Right ventricle myocardium superior (tissue), 1 donor: ENCODE measurements at regions not wholly inside any gene's neighbourhood (a gene's known extent, or its start where the extent isn't known, plus 50 kb on each side); places are given as distances from the start of the nearest gene placed in this dataset.
"Not testable (repeated sequence)": the region's sequence is repeated elsewhere in the genome, so short reads cannot be mapped to it uniquely, and the experiment has no call there.

Experiments
- ATAC-seq: fragments of 200-7000 bp; cut with Tn5 transposase; one replicate; pipeline ENCODE4 v1.9.1; 2020; ENCODE audit warnings: mild to moderate bottlenecking; ENCODE audit not compliant: poor library complexity
- DNase-seq: peaks from one replicate; pipeline ENCODE4 v3.0.0-alpha.2; 2020
- intact Hi-C: fragments of 100-400 bp; cut with DNase I; formaldehyde crosslinking; loops from one replicate; pipeline ENCODE4 v1.11.2; 2022
- donor health status: DM: no; HTN: yes; CAD: no; lungs with severe emphysema.

DNA sequence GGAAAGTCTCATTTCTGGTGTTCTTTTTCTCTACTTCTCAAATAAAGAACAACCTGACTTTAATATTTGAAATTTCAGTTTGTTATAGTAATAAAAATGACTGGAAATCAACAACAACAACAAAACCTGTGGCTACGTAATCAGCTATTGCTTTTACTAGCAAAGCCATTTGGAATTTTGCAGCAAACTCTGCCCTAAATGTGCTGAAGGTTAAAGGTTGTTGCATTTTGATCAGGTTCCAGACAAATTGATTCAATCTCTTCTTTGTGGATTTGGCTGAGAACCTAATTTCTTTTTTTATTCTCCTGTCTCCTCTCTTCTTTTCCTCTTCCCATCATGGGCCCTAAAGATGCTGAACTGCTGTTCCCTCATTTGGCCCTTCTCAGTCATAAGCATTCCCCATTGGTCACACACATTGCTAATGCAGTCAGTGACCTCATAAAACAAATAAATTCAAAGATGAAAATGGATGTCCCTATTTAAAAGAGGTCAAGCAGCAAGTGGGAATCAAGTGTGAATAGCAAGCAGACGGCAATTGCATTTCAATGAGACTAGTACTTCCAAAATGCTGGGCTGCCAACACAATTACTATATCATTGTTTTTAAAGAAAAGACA is 795.1 kb upstream of the CDH8 start:
- no peak for DNase-seq
- ATAC-seq = no peak
- intact Hi-C loops = no loop called here

DNA sequence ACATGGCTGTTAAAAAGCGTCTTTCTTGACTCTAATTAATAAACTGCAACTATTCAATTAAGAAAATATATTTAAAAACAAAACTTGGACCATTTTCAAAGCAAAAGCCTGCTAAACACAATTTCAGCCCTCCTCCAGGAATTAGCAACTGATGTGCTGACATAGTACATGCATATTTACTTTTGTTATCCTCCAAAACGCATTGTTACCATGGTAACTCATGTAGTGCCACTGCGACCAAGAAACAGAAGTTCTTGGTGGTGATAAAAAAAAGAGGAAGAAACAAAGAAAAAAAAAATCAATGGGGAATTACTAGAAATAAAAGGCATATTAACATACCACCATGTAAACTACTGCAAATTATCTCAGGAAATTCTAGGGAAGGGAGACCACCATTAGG is 793.4 kb upstream of the CDH8 start:
- DNase-seq (no peak), ATAC-seq (no peak)
- intact Hi-C loops = no loop called here

DNA sequence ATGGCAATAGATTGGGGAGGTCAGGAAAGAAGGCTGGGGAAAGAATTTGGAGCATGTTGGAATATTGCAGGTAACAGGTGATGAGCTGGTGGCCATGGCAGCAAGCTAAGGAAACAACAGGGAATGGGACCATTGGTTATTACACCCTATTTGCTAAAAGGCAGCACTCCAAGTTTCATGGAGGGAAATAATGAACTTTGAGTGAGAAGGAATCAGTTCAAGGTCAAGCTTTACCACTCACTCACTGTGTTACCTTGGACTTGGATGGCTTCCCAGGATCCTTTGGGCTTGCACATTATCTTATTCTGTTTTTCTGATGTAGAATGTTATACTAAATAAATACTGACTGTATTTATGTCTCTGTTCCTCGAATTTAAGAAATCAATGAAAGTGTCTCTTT is 792.8 kb upstream of the CDH8 start:
- DNase-seq (no peak), ATAC-seq (no peak)

DNA sequence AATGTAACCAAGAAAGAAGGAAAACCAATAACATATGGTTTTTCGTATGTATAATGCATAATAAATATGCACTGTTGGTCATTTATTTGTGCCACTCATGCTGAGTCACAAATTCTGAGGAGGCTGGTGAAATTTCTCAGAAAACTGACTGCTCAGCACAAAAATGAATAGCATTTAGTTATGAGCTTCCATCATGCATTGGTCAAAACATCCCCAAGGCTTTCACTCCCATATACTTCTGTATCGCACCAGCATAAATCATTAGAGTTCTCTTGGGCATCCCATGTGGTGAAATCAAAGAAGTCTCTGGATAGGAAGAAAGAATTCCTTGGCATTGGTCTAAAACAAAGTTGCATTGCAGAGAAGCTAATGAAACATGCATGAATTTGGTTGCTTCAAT is 785.6 kb upstream of the CDH8 start:
- DNase-seq (no peak), ATAC-seq (no peak)
- intact Hi-C loops = no loop called here

More for the DNA sequence above, 792.8 kb upstream of the CDH8 start:
- intact Hi-C loops = no loop called here

DNA sequence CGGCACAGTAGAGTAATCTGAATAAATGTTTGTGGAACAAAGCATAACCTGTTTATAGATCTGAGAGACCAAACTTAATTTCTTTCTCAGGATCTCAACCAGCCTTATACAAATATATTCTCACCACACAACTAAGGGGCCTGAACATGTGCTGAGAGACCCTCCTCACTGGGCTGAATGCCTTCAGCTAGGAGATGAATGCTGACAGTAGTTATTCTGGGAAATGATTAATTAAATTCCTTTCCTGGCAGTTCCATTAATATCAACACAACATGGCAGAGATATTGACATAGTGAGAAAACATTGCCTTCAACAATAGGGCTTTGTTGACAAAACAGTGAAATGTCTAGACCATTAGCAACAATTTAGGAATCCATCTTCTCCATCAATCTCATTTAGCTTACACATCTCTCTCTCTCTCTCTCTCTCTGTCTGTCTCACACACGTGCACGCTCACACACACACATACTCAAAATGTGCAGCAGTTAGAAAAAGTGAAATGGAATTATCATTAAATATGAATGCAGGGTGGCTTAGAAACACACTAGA is 780.8 kb upstream of the CDH8 start:
- ATAC-seq (no peak), DNase-seq (no peak)
- intact Hi-C loops = no loop called here

DNA sequence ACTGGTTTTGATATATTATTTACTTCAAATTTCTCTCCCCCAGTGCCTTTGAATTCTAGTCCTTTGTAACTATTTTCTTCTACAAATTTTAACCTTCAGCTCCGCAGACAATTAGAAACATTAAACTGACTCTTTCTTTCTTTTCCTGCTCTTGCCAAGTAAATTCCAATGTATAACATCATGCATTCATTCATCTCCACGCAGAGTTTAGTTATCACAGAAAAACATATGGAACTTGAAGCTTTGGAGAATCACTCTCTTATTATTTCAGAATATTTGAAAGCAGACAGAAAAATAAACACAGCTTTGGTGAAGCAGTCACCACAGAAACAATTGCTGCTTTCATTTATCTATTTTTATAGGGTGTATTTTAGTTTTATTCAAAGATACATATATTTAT is 778.7 kb upstream of the CDH8 start:
- intact Hi-C loops = no loop called here
- ATAC-seq (no peak), DNase-seq (no peak)

DNA sequence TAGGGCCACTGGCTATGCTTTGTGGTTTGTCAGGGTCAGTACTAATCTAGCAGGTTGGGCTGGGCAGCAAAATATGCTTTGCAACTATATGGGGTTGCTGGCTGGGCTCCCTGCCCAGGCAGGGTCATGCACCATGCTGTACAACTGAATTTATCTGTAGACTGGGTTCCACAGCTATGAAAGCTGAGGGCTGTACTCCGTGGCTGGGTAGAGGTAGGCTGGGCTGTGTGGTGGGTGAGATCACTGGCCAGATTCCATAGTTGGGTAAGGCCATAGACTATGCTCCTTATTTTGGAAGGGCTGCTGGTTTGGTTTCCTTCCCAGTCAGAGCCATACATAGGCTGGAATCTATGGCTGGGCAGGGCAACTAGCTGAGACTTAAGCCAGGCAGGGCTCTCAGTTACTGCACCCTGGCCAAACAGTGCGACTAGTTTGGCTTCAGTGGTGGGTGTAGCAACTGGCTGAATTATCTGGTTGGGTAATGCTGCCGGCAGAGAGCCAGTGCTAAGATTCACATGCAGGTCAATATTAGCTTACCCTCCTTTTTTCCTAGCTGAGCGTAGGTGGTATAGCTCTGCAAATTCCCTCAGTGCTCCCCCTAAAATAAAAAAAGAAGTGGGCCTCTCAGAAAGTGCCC is 769.1 kb upstream of the CDH8 start:
- DNase-seq (no peak), ATAC-seq (no peak)
- intact Hi-C loops = no loop called here

DNA sequence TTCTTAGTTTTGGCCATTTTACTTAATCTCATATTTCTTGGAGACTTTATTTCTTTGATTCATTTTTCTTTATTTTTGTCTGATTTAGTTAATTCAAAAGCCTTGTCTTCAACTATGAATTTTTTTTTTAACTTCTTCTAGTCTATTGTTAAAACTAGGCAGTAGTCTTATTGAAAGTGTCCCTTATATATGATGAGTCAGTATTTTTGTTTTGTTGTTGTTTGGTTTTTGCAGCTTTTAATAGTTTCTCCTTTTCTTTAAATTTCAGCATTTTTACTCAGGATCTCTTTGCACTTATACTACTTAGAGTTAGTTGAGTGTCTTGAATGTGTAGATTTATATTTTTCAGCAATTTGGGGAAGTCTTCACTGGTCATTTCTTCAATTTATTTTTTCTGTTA is 758.5 kb upstream of the CDH8 start:
- no peak for DNase-seq
- intact Hi-C loops = no loop called here
- ATAC-seq = no peak

DNA sequence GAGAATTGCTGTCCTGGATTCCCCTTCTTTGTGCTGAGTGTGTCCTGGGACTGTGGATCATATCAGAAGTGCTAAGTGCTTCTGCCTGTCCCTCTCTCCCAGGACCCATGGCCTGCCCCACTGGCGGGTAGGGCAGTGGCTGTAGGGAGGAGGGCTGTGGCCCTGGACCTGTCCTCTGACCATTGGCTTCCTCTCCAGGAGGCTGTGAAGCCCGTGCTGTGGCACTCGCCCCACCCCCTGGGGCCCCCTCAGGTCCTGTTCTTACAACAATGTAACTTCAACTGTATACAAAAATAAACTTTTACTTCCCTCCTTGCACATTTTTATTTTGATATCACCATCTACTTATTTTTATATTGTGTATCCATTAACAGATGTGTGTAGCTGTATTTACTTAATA is 743.8 kb upstream of the CDH8 start:
- ATAC-seq, intact Hi-C loops, DNase-seq: not testable (repeated sequence)

DNA sequence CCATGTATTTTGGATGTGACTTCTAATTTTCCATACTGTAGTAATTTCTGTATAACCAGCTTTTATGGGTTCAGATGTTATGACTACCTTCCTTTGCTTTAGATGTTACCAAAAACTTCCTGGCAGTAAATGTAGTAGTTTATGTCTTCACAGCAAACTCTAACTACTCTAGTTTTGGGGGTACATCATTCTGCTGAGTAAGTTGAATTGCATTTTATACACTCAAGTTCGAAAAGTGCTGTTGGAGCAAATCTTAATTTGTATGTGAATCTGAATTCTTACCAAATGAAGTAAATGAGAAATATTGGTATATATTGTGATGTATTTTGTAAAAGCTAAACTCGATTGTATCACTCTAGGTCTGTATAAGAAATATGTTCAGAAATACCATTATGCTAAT is 728.3 kb upstream of the CDH8 start:
- ATAC-seq = no peak
- no peak for DNase-seq
- intact Hi-C loops = no loop called here

DNA sequence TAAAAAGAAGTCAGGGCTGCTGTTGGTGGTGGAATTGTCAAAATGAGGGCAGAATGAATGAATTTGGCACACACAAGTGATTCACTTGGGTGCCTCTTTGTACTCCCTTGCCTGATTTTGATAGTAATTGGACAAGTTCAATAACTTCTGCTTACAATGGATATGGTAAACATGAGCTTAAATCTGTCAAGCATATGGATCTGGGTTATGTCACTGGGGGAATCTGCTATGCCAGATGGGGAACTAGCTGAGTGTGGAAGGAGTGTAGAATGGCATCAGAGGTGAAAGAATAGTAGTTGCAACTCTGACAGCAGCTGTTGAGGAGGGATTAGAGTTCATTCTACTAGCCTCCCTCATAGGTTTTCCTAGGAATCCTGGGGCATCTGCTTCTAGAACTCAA is 724.2 kb upstream of the CDH8 start:
- intact Hi-C loops = no loop called here
- no peak for ATAC-seq

DNA sequence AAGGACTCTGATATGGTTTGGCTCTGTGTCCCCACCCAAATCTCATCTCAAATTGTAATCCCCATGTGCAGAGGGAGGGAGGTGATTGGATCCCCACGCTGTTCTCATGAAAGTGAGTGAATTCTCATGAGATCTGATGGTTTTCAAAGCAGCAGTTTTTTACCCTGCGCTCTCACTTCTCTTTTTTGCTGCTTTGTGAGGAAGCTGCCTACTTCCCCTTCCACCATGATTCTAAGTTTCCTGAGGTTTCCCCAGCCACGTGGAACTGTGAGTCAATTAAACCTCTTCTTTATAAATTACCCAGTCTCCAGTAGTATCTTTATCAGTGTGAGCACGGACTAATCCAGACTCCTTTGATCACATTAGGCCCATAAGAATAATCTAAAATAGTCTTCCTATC is 719.7 kb upstream of the CDH8 start:
- intact Hi-C loops = no loop called here
- ATAC-seq (no peak), DNase-seq (no peak)

More for the DNA sequence above, 724.2 kb upstream of the CDH8 start:
- no peak for DNase-seq

DNA sequence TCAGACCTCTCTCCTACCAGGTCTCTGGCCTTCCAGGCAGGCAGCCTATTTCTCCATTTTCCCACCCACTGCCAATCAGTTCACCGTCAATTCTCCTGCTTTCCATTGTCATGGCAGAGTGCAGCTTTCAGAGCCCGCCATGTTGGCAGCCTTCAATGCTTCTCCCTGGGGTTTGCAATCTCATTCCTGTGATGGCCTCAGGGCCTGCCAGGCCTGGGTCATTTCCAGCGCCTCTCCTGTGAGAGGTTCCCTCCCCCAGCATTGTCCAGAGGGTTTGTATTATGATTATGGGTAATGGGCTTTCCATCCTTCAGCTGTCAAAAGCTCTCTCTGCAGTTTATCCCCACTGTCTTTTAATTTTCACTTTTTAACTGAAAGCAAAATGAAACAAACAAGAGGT is 716.6 kb upstream of the CDH8 start:
- DNase-seq (no peak), ATAC-seq (no peak)
- intact Hi-C loops = no loop called here

DNA sequence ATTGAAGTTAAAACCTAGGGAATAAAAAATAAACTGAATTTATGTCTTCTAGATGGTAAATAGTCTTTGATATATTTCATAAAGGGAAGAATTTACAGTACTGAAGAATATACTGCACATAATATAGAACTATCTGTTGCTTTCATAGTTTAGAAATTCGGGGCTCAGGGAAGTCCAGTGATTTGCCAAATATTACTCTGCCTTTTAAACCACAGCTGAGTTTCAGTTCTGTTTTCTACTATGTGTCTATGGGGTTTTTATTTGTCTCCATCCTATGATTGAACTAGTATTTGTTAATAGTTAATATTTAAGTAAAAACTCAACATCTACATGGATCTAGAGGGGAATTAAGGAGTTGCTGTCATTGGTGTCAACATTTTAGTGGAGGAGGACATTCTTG is 715.0 kb upstream of the CDH8 start:
- intact Hi-C loops = no loop called here
- DNase-seq = no peak
- no peak for ATAC-seq

DNA sequence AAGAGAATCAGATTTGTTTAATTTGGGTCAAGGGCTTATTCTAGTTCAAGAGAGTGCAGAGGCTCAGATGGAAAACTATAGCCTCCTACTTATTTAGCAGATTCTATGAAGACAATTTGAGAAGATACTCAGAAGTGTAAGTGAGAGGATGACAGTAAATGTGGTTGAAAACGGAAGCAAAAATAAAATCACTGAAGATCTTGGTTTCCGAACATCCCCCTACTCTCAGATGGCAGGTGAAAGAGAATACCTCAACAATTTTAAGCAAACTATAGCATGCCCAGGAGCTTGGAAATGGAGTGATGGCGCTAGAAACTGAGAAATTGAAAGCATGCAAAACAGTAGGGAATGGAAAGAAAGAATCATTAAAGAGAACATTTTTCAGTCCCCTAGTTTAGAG is 705.5 kb upstream of the CDH8 start:
- intact Hi-C loops = no loop called here
- DNase-seq (no peak), ATAC-seq (no peak)

DNA sequence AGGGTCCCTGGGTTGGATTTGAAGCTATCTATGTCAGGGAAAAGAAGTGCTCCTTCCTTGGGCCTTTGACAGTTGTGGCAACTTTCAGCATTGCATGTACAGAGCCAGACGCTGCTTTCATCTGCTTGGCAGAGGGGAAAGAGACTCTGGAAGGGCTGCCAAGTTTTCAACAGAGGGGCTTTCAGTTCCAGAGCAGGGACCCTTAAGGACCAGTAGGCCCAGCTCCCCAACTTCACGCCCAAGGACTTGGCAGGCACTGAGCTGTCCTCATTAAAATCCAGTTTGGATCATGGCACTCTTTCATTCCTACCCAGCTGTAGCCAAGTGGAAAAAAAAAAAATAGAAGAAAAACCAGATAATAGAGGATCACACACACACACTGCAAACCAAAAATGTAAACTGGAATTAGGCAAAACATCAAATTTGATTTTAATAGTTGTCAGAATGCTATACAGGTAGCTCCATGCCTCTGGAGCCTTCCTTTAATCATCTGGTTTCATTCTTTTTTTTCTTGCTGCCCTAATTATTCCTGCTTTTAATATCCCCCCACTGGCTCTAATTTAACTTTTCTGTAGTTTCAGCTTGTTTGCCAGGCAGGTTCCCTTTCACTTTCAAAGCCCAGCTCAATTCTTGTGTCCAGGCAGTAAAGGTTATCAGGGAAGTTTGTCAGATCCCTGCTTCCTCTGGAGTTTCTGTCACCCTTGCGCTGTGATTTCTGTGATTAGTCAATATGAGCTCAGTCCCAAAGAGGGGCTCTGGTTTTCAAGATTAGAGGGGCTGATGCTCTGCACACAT is 702.6 kb upstream of the CDH8 start:
- intact Hi-C loops = no loop called here
- ATAC-seq = no peak
- DNase-seq = no peak

DNA sequence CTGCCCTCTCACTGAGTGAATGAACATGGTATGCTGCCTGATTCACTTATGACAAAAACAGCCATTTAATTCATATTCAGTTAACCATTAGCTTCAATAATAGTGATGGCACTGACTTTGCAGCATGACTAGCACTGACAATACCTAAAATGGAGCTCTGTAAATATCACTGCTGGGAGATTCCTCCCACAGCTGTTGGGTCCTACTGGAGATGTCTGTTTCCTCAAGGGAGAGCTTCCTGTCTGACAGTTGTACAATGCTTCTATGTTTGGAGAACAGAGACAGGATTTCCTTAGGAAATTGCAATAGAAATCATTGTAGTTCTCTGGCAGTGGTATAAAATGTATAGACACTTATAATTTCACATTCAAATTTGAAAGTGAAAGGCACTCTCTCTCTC is 695.9 kb upstream of the CDH8 start:
- no peak for DNase-seq
- intact Hi-C loops = no loop called here
- no peak for ATAC-seq

DNA sequence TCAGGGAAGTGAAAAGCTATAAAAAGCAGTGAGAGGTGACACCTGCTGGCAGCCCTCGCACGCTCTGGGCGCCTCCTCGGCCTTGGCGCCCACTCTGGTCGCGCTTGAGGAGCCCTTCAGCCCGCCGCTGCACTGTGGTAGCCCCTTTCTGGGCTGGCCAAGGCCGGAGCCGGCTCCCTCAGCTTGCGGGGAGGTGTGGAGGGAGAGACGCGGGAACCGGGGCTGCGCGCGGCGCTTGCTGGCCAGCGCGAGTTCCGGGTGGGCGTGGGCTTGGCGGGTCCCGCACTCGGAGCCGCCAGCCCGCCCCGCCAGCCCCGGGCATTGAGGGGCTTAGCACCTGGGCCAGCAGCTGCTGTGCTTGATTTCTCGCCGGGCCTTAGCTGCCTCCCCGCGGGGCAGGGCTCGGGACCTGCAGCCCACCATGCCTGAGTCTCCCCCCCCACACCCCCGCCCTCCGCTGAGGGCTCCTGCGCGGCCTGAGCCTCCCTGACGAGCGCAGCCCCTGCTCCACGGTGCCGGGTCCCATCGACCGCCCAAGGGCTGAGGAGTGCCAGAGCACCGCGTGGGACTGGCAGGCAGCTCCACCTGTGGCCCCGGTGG is 688.5 kb upstream of the CDH8 start:
- DNase-seq, ATAC-seq, intact Hi-C loops: not testable (repeated sequence)

DNA sequence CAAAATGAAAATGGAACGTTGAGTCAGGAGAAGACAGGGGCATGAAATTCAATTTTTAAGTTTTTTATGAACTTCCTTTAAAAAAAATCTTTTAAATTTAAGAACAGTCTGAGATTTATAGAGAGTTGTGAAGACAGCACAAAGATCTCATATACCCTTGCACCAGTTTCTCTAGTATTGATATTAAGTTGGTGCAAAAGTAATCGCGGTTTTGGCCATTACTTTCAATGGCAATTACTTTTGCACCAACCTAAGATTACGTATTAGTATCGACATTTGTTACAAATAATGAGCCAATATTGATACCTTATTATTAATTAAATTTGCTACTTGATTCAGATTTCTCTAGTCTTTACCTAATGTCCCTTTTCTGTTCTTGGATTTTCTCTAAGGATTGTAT is 684.4 kb upstream of the CDH8 start:
- DNase-seq (no peak), ATAC-seq (no peak)
- intact Hi-C loops = no loop called here

DNA sequence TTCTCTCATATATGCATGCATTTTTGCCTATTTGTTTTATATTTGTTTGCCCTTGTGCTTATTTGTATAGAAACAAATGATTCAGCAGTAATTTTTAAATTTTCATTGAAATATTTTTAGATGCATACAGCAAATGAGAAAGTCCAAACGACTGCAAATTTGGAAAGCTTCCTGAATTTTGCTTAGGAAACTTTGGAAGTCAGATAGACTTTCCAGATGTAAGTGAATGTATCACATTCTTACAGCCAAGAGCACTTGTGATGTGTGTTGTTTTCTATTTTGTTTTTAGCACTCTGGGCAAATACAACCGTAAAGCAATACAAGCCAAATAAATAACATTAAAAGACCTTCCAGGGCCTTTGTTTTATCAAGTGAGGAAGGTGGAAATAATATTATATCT is 680.8 kb upstream of the CDH8 start:
- no peak for DNase-seq
- intact Hi-C loops = no loop called here
- no peak for ATAC-seq
